ENCODE measurements at regions not wholly inside any gene's neighbourhood (a gene's known extent, or its start where the extent isn't known, plus 50 kb on each side); places are given as distances from the start of the nearest gene placed in this dataset.

DNA sequence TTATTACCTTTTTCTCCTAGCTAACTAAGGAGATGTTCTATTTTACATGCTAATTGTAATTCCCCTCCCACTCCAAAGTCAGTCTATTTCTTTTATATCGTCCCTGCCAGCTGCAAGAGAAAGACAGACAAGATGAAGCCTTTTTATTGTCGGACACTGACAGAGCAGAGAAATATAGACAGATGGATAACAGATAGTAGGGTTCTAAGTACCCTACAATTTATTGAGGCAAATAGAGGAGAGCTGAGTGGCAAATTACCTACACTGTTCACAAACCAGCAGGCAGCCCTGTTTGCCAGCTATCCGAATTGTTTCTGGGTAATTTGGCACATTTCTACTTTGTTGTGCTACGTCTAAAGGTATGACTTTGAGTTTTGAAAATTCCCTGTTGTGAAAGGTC lies 392.3 kb upstream of the ZNF717 start:
- in situ Hi-C loops (cut with HindIII; ENCODE audit: low pct_unique_long_range_greater_than_20kb, low sequenced_read_pairs), result no loop called here
- no peak for DNase-seq (ENCODE audit: low read depth, low spot score)
- CTCF ChIA-PET, result no interaction called here
- Histone ChIP-seq H3K9me3 (ENCODE audit: control insufficient read depth, insufficient read depth, low read depth, low read length) (no peaks in the 10 kb centered on the region), H3K4me1 (ENCODE audit: control insufficient read depth, insufficient read depth, low read length) (no peaks in the 10 kb centered on the region), H3K27me3 (ENCODE audit: control insufficient read depth, insufficient read depth, low read length) (no peaks in the 10 kb centered on the region), H3K36me3 (ENCODE audit: control insufficient read depth, insufficient read depth, low read length) (no peaks in the 10 kb centered on the region; the same call in 1 of the 2 replicates), H3K4me3 (ENCODE audit: low read depth in 2 of 2, low read length in 2 of 2) (no peak overlapping the region), H3K27ac (ENCODE audit: low read length) (no peak overlapping the region)
- BruUV-seq (replicated peaks), result no TSS peak
- intact Hi-C loops (cut with micrococcal nuclease; ENCODE audit: unreplicated experiment), result no loop called here
- ATAC-seq, result no peak
- no peak for TF ChIP-seq TCF7L2 (IDR thresholded peaks at IDR 0.05; ENCODE audit: low read depth, low read length)
- TF ChIP-seq CTCF (IDR thresholded peaks at IDR 0.05), result no peak
- TF ChIP-seq REST (IDR thresholded peaks at IDR 0.05; ENCODE audit: insufficient read depth in 1 of 2, low read depth in 2 of 2, low read length in 1 of 2), result no peak
- no peak for TF ChIP-seq SIN3A (IDR thresholded peaks at IDR 0.05; ENCODE audit: borderline replicate concordance, insufficient read depth, low read depth, low read length)
- no peak for TF ChIP-seq POLR2AphosphoS5 (IDR thresholded peaks at IDR 0.05; ENCODE audit: low read depth, low read length)
- POLR2A ChIA-PET, result interaction anchor here (0.6 kb wide), 1 partner anchor 197 kb away, joined by 4 read pairs; no protein-coding TSS in a partner anchor

DNA sequence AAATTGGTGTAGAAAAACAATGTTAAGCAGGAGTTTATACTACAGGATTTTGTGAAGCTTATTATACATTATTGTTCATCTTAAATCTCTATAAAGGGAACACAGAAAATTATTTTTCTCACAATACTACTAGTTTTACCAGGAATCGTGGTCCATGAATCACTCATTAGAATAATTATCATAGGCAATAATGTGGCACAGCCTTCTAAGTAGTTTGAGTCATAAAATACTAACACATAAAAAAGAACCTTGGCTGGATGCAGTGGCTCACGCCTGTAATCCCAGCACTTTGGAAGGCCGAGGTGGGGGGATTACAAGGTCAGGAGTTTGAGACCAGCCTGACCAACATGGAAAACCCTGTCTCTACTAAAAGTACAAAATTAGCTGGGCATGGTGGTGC lies 393.1 kb upstream of the ZNF717 start:
- Histone ChIP-seq H3K27ac (ENCODE audit: low read length) (no peak overlapping the region), H3K9me3 (ENCODE audit: control insufficient read depth, insufficient read depth, low read depth, low read length) (no peaks in the 10 kb centered on the region), H3K36me3 (ENCODE audit: control insufficient read depth, insufficient read depth, low read length) (no peaks in the 10 kb centered on the region; the same call in 1 of the 2 replicates), H3K4me1 (ENCODE audit: control insufficient read depth, insufficient read depth, low read length) (no peaks in the 10 kb centered on the region), H3K27me3 (ENCODE audit: control insufficient read depth, insufficient read depth, low read length) (no peaks in the 10 kb centered on the region), H3K4me3 (ENCODE audit: low read depth in 2 of 2, low read length in 2 of 2) (no peak overlapping the region)
- ChIA-PET CTCF (no interaction called here), POLR2A (no interaction called here)
- no peak for TF ChIP-seq CTCF (IDR thresholded peaks at IDR 0.05)
- no peak for TF ChIP-seq TCF7L2 (IDR thresholded peaks at IDR 0.05; ENCODE audit: low read depth, low read length)
- TF ChIP-seq POLR2AphosphoS5 (IDR thresholded peaks at IDR 0.05; ENCODE audit: low read depth, low read length), result no peak
- no peak for TF ChIP-seq REST (IDR thresholded peaks at IDR 0.05; ENCODE audit: insufficient read depth in 1 of 2, low read depth in 2 of 2, low read length in 1 of 2)
- TF ChIP-seq SIN3A (IDR thresholded peaks at IDR 0.05; ENCODE audit: borderline replicate concordance, insufficient read depth, low read depth, low read length), result no peak
- intact Hi-C loops (cut with micrococcal nuclease; ENCODE audit: unreplicated experiment) (no loop called here), in situ Hi-C loops (cut with HindIII; ENCODE audit: low pct_unique_long_range_greater_than_20kb, low sequenced_read_pairs) (no loop called here)
- BruUV-seq (replicated peaks), result no TSS peak
- ATAC-seq (no peak), DNase-seq (ENCODE audit: low read depth, low spot score) (no peak)

Data from Panc1 (cell line).